IPS-18c (cell line): ENCODE measurements at regions not wholly inside any gene's neighbourhood (a gene's known extent, or its start where the extent isn't known, plus 50 kb on each side); places are given as distances from the start of the nearest gene placed in this dataset.

ENCODE experiments used
- H3K4me3 ChIP-seq: 2 replicates; pipeline ENCODE4 v1.7.0; 2013; ENCODE audit warnings: low read depth, mild to moderate bottlenecking, low read length, moderate library complexity; ENCODE audit not compliant: insufficient read depth
- H3K9me3 ChIP-seq: one replicate; pipeline ENCODE4 v1.6.1; 2013; ENCODE audit warnings: mild to moderate bottlenecking, low read length, moderate library complexity; ENCODE audit not compliant: control insufficient read depth, insufficient read depth

DNA sequence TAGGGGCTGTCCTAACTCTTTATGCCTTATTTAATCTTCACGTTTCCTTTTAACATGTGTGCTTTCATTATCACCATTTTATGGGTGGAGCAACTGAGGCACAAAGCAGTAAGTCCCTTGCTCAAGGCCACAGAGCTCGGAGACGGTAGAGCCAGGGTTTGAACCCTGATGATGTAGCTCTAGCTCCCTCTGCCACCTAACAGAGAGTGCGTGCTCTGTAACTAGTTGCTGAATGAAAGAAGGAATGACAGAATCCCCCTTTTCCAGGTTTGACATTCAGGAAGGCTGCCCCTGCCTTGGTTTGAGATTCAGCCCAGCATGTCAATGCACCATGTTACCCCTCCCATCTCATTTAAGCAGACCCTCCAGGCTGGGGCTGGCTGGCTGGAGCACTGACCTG lies 193.3 kb upstream of the NAV2 start:
- H3K9me3 ChIP-seq: peaks cover 4% of the 10 kb centered on the region
- H3K4me3 ChIP-seq: no peak overlapping the region

DNA sequence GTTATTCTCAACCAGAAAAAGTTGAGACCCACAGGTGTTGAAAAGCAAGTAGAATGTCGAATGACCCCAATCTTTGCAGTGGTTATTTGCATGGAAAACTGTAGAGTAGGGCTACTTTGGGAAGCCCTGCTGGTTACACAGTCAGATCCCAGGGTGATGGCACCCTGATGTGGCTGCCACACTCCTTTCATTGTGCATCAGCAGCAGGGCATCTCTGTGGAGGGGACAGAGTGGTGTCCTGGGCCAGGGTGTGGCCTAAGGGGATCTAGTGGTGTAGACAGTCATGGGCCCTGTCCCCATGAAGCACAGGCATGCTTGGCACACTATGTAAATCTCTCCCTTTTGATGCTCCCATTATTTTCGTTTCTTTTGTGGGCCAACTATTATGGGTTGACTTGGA lies 199.4 kb upstream of the NAV2 start:
- H3K9me3 ChIP-seq: peaks cover 4% of the 10 kb centered on the region
- no peak overlapping the region for H3K4me3 ChIP-seq

DNA sequence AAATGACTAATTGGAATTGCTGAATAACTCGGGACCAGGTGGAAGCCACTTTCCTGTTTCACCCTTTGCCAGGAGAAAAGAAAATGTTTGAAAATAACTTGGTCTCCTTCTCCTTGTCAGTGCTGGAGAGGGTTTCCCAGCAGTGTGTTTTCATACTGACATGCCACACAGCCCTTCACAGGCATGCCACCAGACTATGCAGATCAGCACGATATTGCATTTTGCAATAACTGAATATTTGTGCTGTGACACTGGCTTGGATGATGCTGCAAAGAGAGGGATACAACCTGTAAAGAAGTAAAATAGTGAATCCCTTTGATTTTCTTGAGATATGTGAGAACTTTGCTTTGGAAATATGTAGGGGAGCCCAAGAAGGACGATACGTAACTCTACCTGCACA lies 200.0 kb upstream of the NAV2 start:
- Histone ChIP-seq H3K4me3 (no peak overlapping the region), H3K9me3 (peaks cover 4% of the 10 kb centered on the region)

DNA sequence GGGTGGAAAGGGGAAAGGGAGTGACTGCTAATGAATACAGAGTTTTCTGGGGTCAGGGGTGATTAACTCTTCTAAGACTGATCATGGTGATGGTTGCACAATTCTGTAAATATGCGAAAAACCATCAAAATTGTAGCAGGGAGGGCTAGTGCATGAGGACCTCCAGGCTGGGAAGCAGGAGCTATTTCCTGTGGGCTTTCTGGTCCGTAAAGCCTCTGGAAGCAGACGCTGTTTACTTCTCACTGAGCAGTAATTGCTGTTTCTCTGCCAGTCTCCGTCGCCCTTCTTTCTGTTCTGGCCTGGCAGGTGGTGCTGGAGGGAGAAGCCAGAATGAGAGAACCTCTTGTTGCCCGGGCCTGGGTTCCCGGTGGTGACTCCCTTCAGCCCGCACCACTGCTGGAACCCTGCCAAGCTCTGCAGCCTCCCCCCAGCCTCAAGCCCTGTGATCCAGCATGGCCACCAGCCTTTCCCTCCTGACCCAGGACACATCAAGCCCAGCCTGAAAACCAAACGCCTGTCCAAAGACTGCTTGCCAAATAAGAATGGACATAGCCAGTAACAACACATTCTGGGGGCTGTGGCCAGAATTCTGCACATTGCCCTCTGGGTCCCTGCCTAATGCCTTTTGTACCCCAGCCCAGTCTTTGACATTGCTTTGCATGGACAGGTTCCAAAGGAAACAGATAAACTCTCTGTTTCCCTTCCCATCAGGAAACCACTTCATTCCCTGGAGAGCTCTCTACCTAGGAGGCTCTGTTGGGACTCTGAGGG lies 201.0 kb upstream of the NAV2 start:
- Histone ChIP-seq H3K9me3 (peaks cover 4% of the 10 kb centered on the region), H3K4me3 (no peak overlapping the region)

DNA sequence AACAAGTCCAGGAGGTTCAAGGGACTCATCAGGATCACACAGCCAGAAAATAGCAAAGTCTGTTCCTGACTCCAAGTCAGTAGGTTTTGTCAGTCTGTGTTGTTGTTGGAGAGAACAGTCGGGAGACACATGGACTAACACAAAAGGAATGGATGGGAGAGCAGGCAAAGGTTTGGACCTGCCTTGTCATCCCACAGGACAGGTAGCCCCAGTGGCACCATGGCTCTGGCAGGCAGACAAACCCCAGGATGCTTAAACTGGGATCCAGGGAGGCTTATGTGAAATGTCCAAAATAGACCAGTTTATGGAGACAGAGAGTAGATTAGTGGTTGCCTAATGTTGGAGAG lies 201.6 kb upstream of the NAV2 start:
- H3K4me3 ChIP-seq: no peak overlapping the region

DNA sequence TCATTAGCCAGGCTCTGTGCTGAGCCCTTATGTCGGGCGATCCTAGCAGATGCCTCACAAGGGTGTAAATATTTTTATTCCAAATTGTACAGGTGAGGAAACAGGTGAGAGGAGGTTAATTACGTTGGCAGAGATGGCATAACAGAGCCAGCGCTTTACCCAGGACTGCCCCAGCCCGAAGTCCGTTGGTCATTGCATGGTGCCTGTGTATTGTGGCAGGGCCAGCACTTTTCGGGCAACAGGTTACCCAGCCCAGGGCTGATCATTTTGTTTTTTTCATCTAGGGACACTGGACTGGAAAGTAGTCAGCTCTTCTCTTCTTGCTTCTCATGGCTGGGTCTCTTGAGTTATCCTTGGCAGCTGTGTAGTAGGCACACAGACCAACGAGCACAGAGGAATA lies 202.2 kb upstream of the NAV2 start:
- Histone ChIP-seq H3K9me3 (no peaks in the 10 kb centered on the region), H3K4me3 (no peak overlapping the region)

More for the DNA sequence above, 201.6 kb upstream of the NAV2 start:
- H3K9me3 ChIP-seq: no peaks in the 10 kb centered on the region

DNA sequence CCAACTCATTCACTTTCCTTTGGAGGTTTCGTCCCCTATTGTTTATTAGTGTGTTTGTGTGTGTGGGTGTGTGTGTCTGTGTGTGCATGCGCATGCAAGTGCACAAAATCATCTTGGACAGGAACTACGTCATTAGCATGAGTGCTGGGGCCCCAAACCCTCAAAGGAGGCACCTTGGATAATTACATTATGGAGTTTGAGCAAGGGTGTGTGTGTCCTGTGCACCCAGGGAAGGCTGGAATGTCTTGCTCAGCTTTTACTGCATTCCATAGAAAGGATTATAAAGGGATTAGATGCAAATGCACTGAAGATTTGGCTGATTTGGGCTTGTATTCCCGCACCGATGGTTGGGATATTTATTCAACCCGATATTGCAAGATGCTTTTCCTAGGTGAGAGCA lies 203.4 kb upstream of the NAV2 start:
- Histone ChIP-seq H3K4me3 (no peak overlapping the region), H3K9me3 (no peaks in the 10 kb centered on the region)

DNA sequence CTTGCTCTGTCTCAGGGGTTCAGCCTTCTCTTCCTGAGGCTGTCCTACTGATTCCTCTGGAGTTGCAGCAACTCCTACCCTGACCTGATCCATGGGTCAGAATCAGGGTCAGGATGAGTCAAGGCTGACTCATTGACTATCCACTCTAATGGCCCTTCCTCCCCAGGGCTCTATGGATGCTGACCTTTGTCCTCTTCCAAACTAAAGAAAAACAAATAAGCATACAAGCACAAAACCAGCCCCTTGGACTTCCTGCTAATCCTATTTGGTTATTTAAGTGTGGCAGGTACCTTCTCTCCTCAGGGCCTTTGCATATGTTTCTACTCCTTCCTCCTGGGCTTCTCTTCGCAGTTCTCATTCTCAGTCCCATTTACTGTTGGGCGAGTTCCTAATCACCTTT lies 204.5 kb upstream of the NAV2 start:
- Histone ChIP-seq H3K4me3 (no peak overlapping the region), H3K9me3 (no peaks in the 10 kb centered on the region)

DNA sequence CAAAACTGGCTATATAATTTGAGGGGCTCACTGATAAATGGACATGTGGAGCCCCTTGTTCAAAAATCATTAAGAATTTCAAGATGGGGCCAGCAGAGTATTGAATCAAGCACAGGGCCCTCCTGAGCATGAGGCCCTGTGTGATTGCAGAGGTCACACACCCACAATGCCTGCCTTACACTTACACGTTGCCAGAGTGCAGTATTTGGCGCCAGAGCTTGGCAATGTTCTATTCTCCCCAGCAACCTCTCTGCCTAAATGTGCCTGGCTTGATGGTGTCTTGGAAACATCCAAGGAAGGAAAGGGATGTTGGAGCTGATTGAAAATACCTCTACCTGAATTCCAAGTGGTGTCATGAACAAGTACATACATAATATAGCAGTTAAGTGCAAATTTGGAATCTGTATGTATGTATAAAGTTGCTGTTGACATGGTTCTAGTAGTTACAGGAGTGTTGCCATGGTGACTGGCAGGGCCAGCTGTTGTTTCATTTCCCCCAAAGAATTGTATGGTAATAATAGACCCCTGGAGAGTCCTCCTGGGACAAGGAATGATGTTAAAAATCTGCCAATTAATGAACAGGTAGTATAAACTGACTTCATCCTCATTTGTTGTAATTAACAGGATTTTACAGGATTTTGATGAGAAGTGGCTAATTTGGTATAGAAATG lies 205.7 kb upstream of the NAV2 start:
- H3K9me3 ChIP-seq: no peaks in the 10 kb centered on the region
- no peak overlapping the region for H3K4me3 ChIP-seq

DNA sequence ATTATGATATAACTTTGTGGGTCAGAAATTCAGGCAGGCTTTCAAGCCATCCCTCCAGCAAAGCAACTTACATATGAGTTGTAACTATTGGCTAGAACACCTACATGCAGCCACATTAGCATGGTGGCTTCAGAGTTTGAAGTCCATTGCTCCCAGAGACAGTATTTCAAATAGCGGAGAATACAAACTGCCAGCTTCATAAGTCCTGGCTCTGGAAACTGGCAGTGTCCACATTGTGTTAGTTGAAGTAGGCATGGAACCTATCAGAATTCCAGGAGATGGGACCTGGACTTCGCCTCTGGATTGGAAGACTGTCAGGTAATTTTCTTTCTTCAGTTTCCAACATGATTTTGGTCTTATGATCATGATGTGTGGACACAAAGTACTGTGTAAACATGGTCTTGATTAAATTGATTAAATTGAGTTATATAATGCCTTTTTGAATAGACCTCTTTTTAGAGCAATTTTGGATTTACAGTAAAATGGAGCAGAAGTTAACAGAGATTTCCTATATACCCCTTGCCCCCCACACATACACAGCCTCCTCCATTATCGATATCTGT lies 209.9 kb upstream of the NAV2 start:
- Histone ChIP-seq H3K9me3 (no peaks in the 10 kb centered on the region), H3K4me3 (no peak overlapping the region)

DNA sequence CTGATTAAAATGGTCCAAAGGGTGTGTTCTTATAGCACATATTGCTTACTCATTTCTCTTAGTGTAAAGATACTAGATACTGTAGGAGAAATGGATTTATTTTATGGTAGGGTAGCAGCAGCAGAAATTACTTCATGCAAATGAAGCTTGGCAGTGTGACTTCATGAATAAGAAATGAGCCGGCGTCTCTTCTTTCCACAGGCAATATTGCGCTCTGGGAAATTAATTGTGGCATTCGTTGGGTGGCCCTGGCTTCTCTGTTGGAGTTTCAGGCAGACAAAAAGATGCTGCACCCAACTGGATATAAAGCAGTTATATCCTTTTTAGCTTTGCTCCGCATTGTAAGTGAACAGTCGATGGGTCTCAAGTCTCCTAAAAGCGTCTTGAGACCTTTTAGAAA lies 211.0 kb upstream of the NAV2 start:
- H3K4me3 ChIP-seq: no peak overlapping the region

DNA sequence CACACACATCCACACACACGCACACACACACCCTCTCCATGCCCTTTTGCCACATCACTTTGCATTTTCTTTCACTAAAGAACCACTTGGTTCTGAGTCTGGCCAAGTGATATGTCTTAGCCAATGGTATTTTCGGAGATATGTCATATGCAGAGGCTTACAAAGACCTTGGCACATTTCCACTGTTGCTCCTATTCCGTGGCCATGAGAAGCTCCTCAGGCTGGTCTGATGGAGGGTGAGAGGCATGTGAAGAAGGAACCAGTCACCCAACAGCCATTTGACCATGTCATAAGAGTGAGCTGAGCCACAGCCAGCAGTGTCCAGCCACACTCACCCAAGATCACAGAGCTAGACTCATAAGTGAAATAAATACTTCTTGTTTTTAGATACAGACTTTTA lies 212.6 kb upstream of the NAV2 start:
- Histone ChIP-seq H3K4me3 (no peak overlapping the region), H3K9me3 (no peaks in the 10 kb centered on the region)

More for the DNA sequence above, 211.0 kb upstream of the NAV2 start:
- no peaks in the 10 kb centered on the region for H3K9me3 ChIP-seq

DNA sequence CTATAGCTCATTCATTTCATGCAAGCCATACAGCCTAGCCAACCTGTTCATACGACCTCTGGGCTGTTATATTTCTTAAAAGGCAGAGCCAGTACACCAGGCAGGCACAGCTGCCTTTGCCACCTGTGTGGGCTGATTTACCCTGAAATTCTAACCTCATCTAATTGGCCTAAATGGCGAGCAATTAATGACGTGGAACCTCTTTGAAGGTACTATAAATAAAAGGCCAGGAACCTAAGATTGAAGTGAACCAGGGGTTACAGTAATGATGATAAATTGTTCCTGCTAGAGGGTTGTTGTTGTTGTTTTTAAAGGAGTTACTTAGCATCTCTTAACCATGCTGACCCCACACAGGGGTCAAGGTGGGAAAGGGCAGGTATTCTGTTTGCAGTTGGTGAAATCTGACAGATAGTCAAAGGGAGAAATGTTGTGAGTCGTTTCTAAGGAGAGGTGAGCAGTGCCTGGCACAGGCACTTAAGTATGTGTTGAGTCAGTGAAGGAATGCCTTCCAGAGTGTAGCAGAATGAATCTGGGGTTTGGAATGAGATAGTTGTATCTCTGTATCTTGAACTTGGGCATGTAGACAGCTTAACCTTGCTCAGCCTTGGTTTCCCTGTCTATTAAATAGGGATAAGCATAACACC lies 213.5 kb upstream of the NAV2 start:
- H3K4me3 ChIP-seq: no peak overlapping the region

DNA sequence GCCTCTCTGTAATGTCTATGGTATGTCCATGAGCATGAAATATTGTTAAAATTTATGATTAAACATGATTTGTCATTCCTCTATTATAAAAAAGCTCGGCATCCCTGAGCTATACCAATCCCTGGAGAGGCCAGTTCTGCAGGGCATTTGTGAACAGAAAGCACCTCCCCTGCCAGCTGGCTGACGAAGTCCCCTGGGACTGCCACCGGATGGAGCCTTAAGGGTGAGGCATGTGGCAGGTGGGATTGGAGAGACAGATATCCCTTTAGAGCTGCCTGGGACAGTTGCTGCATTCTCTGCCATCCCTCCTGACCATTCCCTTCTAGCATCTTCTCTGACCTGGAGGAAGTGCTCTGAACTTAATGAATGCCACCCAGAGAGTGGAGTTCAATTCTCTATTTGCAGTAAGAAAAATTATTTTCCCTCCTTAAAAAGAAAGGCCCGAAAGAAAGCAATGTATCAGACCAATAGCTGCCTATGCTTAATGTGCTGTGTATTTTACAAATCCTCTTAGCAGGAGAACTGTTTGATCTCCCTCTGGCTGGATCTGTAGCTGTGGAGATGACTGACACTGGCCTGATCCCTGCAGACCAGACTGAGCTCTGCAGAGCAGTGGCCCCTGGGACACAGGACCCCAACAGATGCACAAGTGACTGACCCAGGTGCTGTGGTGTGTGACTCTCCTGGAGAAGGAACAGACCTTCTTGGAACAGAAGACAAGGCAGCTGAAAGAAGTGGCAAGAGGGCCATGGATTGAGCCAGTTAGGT lies 219.0 kb upstream of the NAV2 start:
- H3K4me3 ChIP-seq: no peak overlapping the region
- no peaks in the 10 kb centered on the region for H3K9me3 ChIP-seq

More for the DNA sequence above, 213.5 kb upstream of the NAV2 start:
- no peaks in the 10 kb centered on the region for H3K9me3 ChIP-seq

DNA sequence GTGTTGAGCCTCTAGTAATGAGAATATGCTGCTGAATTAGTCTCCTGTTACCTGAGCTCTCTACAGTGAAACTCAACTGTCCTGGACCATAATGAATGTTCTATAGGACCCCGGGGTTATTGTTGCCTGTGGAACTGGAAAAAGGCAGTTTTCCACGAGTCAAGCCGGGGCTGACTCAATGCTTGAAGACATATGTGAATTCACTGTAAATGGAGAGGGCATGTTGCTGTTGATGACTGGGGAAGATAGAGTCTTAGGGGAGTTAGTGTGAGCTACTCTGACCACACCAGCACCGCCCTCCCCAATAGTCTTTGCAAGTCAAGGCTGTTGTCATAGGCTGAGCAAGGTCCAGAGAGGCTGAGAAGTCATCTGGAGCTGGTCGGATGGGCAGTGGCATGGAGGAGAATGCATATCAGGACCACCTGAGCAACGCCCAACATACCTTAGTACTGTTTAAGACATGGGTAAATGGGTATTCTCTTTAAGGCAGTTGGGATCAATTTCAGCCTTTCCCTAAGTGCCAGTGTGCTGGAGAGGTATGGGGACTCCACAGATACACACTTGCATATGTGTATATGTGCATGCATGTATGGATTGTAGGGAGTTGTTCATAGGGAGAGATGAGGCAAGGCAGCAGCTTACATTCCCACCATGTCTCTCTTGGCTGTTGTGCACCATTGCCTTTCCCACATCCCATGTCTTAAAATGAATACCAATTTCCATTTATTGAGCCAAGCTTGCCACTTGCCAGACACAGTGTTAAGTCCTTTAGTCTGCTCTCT lies 230.1 kb upstream of the NAV2 start:
- Histone ChIP-seq H3K9me3 (peaks cover 2% of the 10 kb centered on the region), H3K4me3 (no peak overlapping the region)

DNA sequence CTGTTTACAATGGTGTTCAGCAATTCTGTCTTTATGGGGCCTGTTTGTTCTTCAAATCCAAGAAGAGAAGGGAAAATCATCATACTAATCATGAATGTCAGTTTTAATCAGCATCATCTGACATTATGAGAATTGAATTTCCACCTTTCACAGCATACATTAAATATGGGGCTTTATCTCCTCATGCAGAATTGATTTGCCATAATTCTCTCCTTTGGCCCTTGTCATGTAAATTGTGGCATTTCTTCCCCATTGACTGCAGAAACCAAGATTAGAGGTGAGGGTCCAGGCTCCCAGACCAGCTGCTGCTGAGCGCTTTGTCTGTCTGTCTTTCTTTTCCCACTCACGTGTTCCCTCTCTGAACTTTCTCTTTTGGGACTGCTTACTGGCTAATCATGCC lies 232.1 kb upstream of the NAV2 start:
- no peaks in the 10 kb centered on the region for H3K9me3 ChIP-seq
- no peak overlapping the region for H3K4me3 ChIP-seq

DNA sequence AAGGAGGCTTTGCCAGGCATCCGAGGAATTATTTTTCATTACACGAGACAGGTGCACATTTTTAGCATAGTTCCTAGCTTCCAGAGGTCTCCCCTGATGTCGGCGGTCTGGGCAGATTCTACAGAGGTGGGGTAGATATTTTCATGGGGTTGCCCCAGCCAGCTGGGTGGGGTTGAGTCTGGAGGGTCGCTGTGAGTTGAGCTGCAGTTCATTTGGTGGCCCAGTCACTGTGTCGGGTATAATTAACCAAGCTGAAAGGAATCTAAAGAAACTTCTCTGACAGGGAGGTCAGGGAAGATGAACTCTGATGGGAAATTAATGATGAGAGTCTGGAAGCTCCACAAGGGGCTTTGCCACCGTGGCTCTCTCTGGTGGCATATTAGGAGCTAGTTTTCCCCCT lies 233.7 kb upstream of the NAV2 start:
- no peaks in the 10 kb centered on the region for H3K9me3 ChIP-seq
- H3K4me3 ChIP-seq: no peak overlapping the region
